Spleen (tissue), 7 donors: ENCODE measurements at regions not wholly inside any gene's neighbourhood (a gene's known extent, or its start where the extent isn't known, plus 50 kb on each side); places are given as distances from the start of the nearest gene placed in this dataset.

Source experiments
- POLR2A ChIP-seq, 3 donors: fragments of 450-650 bp; IDR thresholded peaks; one replicate each; pipeline ENCODE4 v1.5.1; 2017; ENCODE audit warnings: antibody characterized with exemption in 3 of 3, mild to moderate bottlenecking in 1 of 3
- POLR2AphosphoS5 ChIP-seq, 3 donors: sonication (generic); formaldehyde crosslinking; IDR thresholded peaks; one replicate each; pipeline ENCODE4 v1.5.1; 2017; ENCODE audit warnings: antibody characterized with exemption in 3 of 3
- TF ChIP-seq, protein P1 (sequence below), 11 experiments: fragments of 200-600 bp in 7 of 11; fragments of 450-650 bp in 4 of 11; sonication (generic) in 4 of 11; IDR thresholded peaks in 8 of 11; conservative IDR thresholded peaks in 3 of 11; 1 replicate in 7 of 11; 2 replicates in 4 of 11; pipeline versions ENCODE4 v1.4.0 to v1.8.0; 2016 to 2021; ENCODE audit warnings: antibody characterized with exemption in 11 of 11, inconsistent platforms in 4 of 11, mild to moderate bottlenecking in 1 of 11
- donor health status: DM: no; HTN: no; CAD: no; lungs with moderate emphysema.
- donor health status: DM: no; HTN: no; CAD: no.
- donor health status: DM: no; HTN: no; CAD: no.

DNA sequence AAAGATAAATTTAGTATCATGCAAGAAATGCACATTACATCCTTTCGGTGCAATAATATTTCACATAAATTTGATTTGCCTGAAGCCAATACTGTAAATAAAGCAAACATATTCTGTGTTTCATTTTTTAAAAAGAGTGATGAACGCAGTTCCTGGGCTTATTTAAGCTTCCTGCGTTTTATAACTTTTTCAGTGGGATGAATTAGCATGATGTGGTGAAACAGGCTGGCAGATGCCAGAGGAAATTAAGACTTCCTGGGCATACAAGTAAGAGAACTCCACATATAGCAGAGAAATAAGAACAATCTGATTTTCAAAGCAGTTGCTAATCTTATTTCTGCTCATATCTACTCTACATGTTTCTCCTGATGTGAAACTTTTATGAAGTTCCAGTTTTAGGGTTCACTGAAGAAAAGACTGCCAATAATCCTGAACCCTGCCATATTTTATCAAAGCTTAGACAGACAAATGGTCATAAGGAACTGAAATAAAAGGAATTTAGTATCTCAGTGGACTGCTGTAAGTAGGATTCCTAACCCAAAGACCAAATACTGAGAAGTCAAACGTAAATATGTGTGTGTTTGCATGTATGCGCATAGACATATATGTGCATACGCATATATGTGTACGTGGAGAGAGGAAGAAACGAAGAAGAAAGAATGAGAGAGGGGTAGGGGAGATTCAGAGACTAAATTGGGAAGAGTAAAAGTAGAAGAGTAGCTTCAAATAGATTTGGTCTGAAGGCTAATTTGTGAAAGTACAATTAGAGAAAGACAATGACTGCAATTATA is 628.6 kb upstream of the CCDC54 start:
- TF ChIP-seq, protein P1, sequence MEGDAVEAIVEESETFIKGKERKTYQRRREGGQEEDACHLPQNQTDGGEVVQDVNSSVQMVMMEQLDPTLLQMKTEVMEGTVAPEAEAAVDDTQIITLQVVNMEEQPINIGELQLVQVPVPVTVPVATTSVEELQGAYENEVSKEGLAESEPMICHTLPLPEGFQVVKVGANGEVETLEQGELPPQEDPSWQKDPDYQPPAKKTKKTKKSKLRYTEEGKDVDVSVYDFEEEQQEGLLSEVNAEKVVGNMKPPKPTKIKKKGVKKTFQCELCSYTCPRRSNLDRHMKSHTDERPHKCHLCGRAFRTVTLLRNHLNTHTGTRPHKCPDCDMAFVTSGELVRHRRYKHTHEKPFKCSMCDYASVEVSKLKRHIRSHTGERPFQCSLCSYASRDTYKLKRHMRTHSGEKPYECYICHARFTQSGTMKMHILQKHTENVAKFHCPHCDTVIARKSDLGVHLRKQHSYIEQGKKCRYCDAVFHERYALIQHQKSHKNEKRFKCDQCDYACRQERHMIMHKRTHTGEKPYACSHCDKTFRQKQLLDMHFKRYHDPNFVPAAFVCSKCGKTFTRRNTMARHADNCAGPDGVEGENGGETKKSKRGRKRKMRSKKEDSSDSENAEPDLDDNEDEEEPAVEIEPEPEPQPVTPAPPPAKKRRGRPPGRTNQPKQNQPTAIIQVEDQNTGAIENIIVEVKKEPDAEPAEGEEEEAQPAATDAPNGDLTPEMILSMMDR (IDR thresholded peaks at IDR 0.05 in 8 of 11, conservative IDR thresholded peaks at IDR 0.05 in 3 of 11): no peak
- TF ChIP-seq POLR2AphosphoS5 (IDR thresholded peaks at IDR 0.05) (no peak), POLR2A (IDR thresholded peaks at IDR 0.05) (no peak)
